AG04449 (cell line): ENCODE measurements at regions not wholly inside any gene's neighbourhood (a gene's known extent, or its start where the extent isn't known, plus 50 kb on each side); places are given as distances from the start of the nearest gene placed in this dataset.

ENCODE experiments used
- CTCF ChIA-PET: fragments of 350-600 bp; formaldehyde crosslinking; extraction: SDS; loops from one replicate; lab custom pipeline; 2021; ENCODE audit warnings: antibody characterized with exemption; lab: Yijun Ruan, JAX
- POLR2A ChIA-PET: fragments of 400-600, 350-600 bp; formaldehyde crosslinking; extraction: SDS; loops from one replicate; lab custom pipeline; 2020; ENCODE audit warnings: antibody characterized with exemption, inconsistent platforms; lab: Yijun Ruan, JAX
- DNase-seq: peaks from one replicate; pipeline ENCODE4 v3.0.0-alpha.2; 2010; ENCODE audit warnings: low read depth, low spot score
- H3K4me3 ChIP-seq: 2 replicates; pipeline ENCODE4 v1.5.1; 2011; ENCODE audit warnings: low read depth, mild to moderate bottlenecking, control low read depth, low read length
- CTCF ChIP-seq: IDR thresholded peaks from one replicate; pipeline ENCODE4 v1.5.1; 2011; ENCODE audit warnings: mild to moderate bottlenecking, moderate library complexity, low read length, control low read depth, inconsistent platforms; ENCODE audit not compliant: insufficient read depth; ENCODE audit errors: missing control alignments

DNA sequence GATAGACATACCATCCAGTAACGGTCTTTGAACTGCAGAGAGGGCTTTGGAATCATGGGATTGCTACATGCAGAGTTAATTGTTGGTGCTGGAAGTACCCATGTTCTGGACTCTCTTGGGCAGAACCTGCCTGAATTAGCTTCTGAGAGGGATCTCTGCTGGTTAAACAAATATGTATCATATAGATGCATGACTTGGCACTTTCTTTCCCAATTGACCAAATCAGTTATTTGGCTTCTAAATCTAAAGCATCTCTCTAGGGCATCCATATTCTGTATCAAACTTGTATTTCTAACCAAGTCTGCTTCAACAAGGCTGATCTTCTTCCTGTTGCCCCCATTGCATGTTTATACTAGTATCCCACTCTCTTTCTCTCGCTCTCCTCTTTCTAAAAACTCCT is 336.7 kb upstream of the CELF4 start:
- CTCF ChIA-PET = no interaction called here
- DNase-seq = no peak
- TF ChIP-seq CTCF = no peak
- POLR2A ChIA-PET = no interaction called here
- H3K4me3 ChIP-seq = no peak overlapping the region

- no peak for DNase-seq
- CTCF ChIA-PET = no interaction called here
- H3K4me3 ChIP-seq = no peak overlapping the region
- TF ChIP-seq CTCF = no peak
- POLR2A ChIA-PET = no interaction called here
Observed at GRCh38 chr18:37900326-37900725, 334.7 kb upstream of the CELF4 start.

- no peak for TF ChIP-seq CTCF
- ChIA-PET POLR2A (no interaction called here), CTCF (no interaction called here)
- H3K4me3 ChIP-seq = no peak overlapping the region
- DNase-seq = no peak
Observed at GRCh38 chr18:37889963-37890362, 324.4 kb upstream of the CELF4 start.

GRCh38 chr18:37874721-37875120 is 309.1 kb upstream of the CELF4 start:
- ChIA-PET POLR2A (no interaction called here), CTCF (no interaction called here)
- no peak overlapping the region for H3K4me3 ChIP-seq
- DNase-seq = no peak
- no peak for TF ChIP-seq CTCF

- H3K4me3 ChIP-seq = no peak overlapping the region
- no peak for TF ChIP-seq CTCF
- POLR2A ChIA-PET = no interaction called here
- DNase-seq = no peak
- CTCF ChIA-PET = no interaction called here
Observed at GRCh38 chr18:37873416-37873815, 307.8 kb upstream of the CELF4 start.

DNA sequence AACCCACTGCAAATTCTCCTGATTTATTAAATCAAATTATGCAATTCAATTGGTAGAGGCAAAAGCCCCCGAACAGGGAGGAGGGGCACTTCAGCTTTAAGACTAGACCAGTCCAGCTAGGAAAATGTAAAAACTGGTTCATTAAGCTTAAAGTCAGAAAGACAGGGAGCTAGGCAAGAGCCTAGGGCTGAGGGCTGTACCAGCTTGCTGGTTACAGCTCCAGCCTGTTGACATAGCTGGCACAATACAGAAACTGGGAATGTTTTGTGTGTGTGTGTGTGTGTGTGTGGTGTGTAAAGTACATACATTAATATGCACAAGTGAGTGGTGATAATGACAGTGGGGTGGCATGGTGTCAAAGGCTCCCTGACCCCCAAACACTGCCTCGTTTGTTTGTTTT is 307.0 kb upstream of the CELF4 start:
- TF ChIP-seq CTCF = no peak
- DNase-seq = no peak
- ChIA-PET POLR2A (no interaction called here), CTCF (no interaction called here)
- H3K4me3 ChIP-seq = no peak overlapping the region

GRCh38 chr18:37871561-37871960 is 306.0 kb upstream of the CELF4 start:
- TF ChIP-seq CTCF = no peak
- CTCF ChIA-PET = no interaction called here
- POLR2A ChIA-PET = no interaction called here
- H3K4me3 ChIP-seq = no peak overlapping the region
- no peak for DNase-seq
